ENCODE measurements at regions not wholly inside any gene's neighbourhood (a gene's known extent, or its start where the extent isn't known, plus 50 kb on each side); places are given as distances from the start of the nearest gene placed in this dataset.

DNA sequence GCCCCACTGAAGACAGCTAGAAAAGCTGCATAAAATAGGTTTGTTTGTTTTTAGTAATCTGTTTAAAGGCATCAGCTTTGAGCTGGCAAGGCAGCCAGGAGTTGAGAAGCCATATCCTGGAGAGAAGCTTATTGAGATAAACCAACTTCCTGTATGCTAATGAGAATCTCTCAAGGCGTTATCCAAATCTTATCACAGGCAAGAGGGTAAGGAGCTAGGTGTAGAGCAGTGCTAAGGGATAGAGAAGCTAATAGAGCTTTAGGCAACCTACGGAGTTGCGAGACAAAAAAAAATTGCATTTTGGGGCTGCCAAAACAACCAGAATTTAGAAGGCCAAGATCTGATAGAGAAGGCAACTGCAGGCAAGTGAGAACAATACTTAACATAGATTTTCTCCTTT is 641.6 kb downstream of the SH2D4B start:
- TF ChIP-seq, protein P1, sequence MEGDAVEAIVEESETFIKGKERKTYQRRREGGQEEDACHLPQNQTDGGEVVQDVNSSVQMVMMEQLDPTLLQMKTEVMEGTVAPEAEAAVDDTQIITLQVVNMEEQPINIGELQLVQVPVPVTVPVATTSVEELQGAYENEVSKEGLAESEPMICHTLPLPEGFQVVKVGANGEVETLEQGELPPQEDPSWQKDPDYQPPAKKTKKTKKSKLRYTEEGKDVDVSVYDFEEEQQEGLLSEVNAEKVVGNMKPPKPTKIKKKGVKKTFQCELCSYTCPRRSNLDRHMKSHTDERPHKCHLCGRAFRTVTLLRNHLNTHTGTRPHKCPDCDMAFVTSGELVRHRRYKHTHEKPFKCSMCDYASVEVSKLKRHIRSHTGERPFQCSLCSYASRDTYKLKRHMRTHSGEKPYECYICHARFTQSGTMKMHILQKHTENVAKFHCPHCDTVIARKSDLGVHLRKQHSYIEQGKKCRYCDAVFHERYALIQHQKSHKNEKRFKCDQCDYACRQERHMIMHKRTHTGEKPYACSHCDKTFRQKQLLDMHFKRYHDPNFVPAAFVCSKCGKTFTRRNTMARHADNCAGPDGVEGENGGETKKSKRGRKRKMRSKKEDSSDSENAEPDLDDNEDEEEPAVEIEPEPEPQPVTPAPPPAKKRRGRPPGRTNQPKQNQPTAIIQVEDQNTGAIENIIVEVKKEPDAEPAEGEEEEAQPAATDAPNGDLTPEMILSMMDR (IDR thresholded peaks at IDR 0.05) = no peak
- TF ChIP-seq EZH2 (IDR thresholded peaks at IDR 0.05; ENCODE audit: borderline replicate concordance, insufficient read depth, low read depth, low read length, poor library complexity, severe bottlenecking) = no peak

All from B cell (primary cell).